ENCODE measurements at regions not wholly inside any gene's neighbourhood (a gene's known extent, or its start where the extent isn't known, plus 50 kb on each side); places are given as distances from the start of the nearest gene placed in this dataset.

DNA sequence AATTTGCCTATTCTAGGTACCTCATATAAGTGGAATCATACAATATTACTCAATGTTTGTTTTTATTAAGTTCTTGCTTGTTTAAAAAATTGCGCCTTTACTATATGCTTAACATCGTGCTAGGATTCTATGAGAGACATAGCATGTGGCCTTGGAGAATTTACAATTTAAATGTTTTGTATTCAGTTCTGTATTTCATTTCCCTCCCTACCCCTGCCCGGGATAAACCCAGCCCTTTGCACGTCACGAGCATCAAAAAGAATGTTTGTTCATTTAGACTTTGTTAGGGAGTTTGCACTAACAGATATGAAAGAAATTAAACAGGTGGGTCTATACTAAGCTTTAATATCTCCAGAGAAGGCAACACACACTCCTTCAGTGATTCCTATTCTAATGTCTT, 75.7 kb downstream of the C18orf54 start:
- DNase-seq (ENCODE audit: extremely low spot score): no peak
- ChIA-PET POLR2A (no interaction called here), CTCF (interaction anchor here (0.6 kb wide), 2 partner anchors 11 to 40 kb away, joined by 3 read pairs; no protein-coding TSS in a partner anchor)
- TF ChIP-seq FOXM1 (IDR thresholded peaks at IDR 0.05; ENCODE audit: borderline replicate concordance) (no peak), ZNF384 (IDR thresholded peaks at IDR 0.05) (no peak), ARNT (IDR thresholded peaks at IDR 0.05) (no peak), HDGF (IDR thresholded peaks at IDR 0.05; ENCODE audit: borderline replicate concordance) (no peak), NFRKB (IDR thresholded peaks at IDR 0.05) (no peak), SUZ12 (IDR thresholded peaks at IDR 0.05) (no peak), CTBP1 (IDR thresholded peaks at IDR 0.05; ENCODE audit: borderline replicate concordance) (no peak)

- ChIA-PET CTCF (interaction anchor here (0.6 kb wide), 1 partner anchor 41 kb away, joined by 3 read pairs; no protein-coding TSS in a partner anchor), POLR2A (no interaction called here)
- no peak for DNase-seq (ENCODE audit: extremely low spot score)
- TF ChIP-seq, protein P1, sequence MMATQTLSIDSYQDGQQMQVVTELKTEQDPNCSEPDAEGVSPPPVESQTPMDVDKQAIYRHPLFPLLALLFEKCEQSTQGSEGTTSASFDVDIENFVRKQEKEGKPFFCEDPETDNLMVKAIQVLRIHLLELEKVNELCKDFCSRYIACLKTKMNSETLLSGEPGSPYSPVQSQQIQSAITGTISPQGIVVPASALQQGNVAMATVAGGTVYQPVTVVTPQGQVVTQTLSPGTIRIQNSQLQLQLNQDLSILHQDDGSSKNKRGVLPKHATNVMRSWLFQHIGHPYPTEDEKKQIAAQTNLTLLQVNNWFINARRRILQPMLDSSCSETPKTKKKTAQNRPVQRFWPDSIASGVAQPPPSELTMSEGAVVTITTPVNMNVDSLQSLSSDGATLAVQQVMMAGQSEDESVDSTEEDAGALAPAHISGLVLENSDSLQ (IDR thresholded peaks at IDR 0.05): no peak
- TF ChIP-seq BHLHE40 (IDR thresholded peaks at IDR 0.05; ENCODE audit: borderline replicate concordance) (no peak), SP1 (IDR thresholded peaks at IDR 0.05) (no peak), ZNF384 (IDR thresholded peaks at IDR 0.05) (no peak), NFRKB (IDR thresholded peaks at IDR 0.05) (no peak), FOXM1 (IDR thresholded peaks at IDR 0.05; ENCODE audit: borderline replicate concordance) (no peak), FOXA1 (IDR thresholded peaks at IDR 0.05) (no peak), HDGF (IDR thresholded peaks at IDR 0.05; ENCODE audit: borderline replicate concordance) (no peak), CTBP1 (IDR thresholded peaks at IDR 0.05; ENCODE audit: borderline replicate concordance) (no peak), ELF4 (IDR thresholded peaks at IDR 0.05) (no peak), LEF1 (IDR thresholded peaks at IDR 0.05; ENCODE audit: borderline replicate concordance) (no peak), L3MBTL2 (conservative IDR thresholded peaks at IDR 0.05) (no peak)
These were observed 76.2 kb downstream of the C18orf54 start for GRCh38 chr18:54433857-54434256.

- ChIA-PET POLR2A (no interaction called here), CTCF (no interaction called here)
- TF ChIP-seq SP1 (IDR thresholded peaks at IDR 0.05) (no peak), CTBP1 (IDR thresholded peaks at IDR 0.05; ENCODE audit: borderline replicate concordance) (no peak), L3MBTL2 (conservative IDR thresholded peaks at IDR 0.05) (no peak), ARNT (IDR thresholded peaks at IDR 0.05) (no peak), FOXM1 (IDR thresholded peaks at IDR 0.05; ENCODE audit: borderline replicate concordance) (no peak)
- TF ChIP-seq, protein P1 (IDR thresholded peaks at IDR 0.05): no peak
- no peak for DNase-seq (ENCODE audit: extremely low spot score)
These were observed 76.7 kb downstream of the C18orf54 start for GRCh38 chr18:54434453-54434852.

- TF ChIP-seq, protein P1 (IDR thresholded peaks at IDR 0.05): no peak
- TF ChIP-seq ZNF384 (IDR thresholded peaks at IDR 0.05) (no peak), L3MBTL2 (conservative IDR thresholded peaks at IDR 0.05) (no peak), CTBP1 (IDR thresholded peaks at IDR 0.05; ENCODE audit: borderline replicate concordance) (no peak), SUZ12 (IDR thresholded peaks at IDR 0.05) (no peak), SP1 (IDR thresholded peaks at IDR 0.05) (no peak)
- ChIA-PET POLR2A (no interaction called here), CTCF (interaction anchor here (0.6 kb wide), 2 partner anchors 11 to 235 kb away, joined by 3 to 6 read pairs; no protein-coding TSS in a partner anchor)
- no peak for DNase-seq (ENCODE audit: extremely low spot score)
These were observed 78.8 kb downstream of the C18orf54 start for GRCh38 chr18:54436501-54436900.

GRCh38 chr18:54440292-54440691, 82.6 kb downstream of the C18orf54 start:
- ChIA-PET CTCF (no interaction called here), POLR2A (no interaction called here)
- DNase-seq (ENCODE audit: extremely low spot score): no peak
- TF ChIP-seq TARDBP (IDR thresholded peaks at IDR 0.05) (no peak), ZNF384 (IDR thresholded peaks at IDR 0.05) (no peak), ARNT (IDR thresholded peaks at IDR 0.05) (no peak), FOXK2 (IDR thresholded peaks at IDR 0.05) (no peak), FOXA1 (IDR thresholded peaks at IDR 0.05) (no peak), SP1 (IDR thresholded peaks at IDR 0.05) (no peak), L3MBTL2 (conservative IDR thresholded peaks at IDR 0.05) (no peak), HDGF (IDR thresholded peaks at IDR 0.05; ENCODE audit: borderline replicate concordance) (no peak), LEF1 (IDR thresholded peaks at IDR 0.05; ENCODE audit: borderline replicate concordance) (no peak)
- TF ChIP-seq, protein P1 (IDR thresholded peaks at IDR 0.05): no peak

DNA sequence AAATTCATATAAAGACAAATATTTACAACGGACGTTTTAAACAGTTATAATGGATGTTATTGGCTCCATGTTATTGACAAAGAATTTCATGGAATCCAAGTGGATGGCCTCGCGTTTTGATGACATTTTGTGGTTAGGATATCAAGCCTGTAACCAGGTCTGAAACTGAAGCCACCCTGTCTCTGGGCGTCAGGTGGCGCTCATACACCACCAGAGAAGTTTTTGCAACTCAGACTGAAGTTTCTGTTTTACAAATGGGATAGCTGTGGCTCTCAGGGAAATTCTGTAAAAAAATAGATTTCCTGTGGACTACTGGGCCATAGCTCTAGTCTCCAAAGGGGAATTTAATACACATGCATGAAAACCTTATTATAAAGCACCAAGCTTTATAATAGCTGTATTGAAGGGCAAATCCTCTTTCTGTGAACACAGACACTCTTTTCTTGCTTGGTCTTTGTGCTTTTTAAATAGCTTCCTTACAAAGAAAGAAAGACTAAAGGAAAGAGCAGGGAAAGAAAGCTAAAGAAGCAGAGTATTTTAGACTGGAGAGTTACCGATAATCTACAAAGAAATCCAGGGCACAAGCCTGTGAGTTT, 86.7 kb downstream of the C18orf54 start:
- ChIA-PET CTCF (interaction anchor here (0.7 to 0.9 kb wide), 5 partner anchors 10 to 226 kb away, joined by 3 to 6 read pairs (median 3); no protein-coding TSS in a partner anchor), POLR2A (no interaction called here)
- DNase-seq (ENCODE audit: extremely low spot score): peak; percentile 37
- TF ChIP-seq FOXM1 (IDR thresholded peaks at IDR 0.05; ENCODE audit: borderline replicate concordance): no peak
- TF ChIP-seq CTBP1 (IDR thresholded peaks at IDR 0.05; ENCODE audit: borderline replicate concordance): no peak
- no peak for TF ChIP-seq TARDBP (IDR thresholded peaks at IDR 0.05)
- TF ChIP-seq ARNT (IDR thresholded peaks at IDR 0.05): no peak
- TF ChIP-seq SUZ12 (IDR thresholded peaks at IDR 0.05): no peak
- TF ChIP-seq, protein P1 (IDR thresholded peaks at IDR 0.05): no peak
- TF ChIP-seq FOXA1 (IDR thresholded peaks at IDR 0.05): no peak
- TF ChIP-seq BHLHE40 (IDR thresholded peaks at IDR 0.05; ENCODE audit: borderline replicate concordance): no peak
- TF ChIP-seq LEF1 (IDR thresholded peaks at IDR 0.05; ENCODE audit: borderline replicate concordance): no peak
- no peak for TF ChIP-seq SP1 (IDR thresholded peaks at IDR 0.05)
- no peak for TF ChIP-seq ELF4 (IDR thresholded peaks at IDR 0.05)
- TF ChIP-seq NFRKB (IDR thresholded peaks at IDR 0.05): no peak
- no peak for TF ChIP-seq ZNF384 (IDR thresholded peaks at IDR 0.05)
- no peak for TF ChIP-seq L3MBTL2 (conservative IDR thresholded peaks at IDR 0.05)
- TF ChIP-seq FOXK2 (IDR thresholded peaks at IDR 0.05): no peak
- no peak for TF ChIP-seq HDGF (IDR thresholded peaks at IDR 0.05; ENCODE audit: borderline replicate concordance)

Data from HEK293T (cell line).